Gastroesophageal sphincter (tissue), 4 donors: ENCODE measurements at regions not wholly inside any gene's neighbourhood (a gene's known extent, or its start where the extent isn't known, plus 50 kb on each side); places are given as distances from the start of the nearest gene placed in this dataset.
"Not testable (repeated sequence)": the region's sequence is repeated elsewhere in the genome, so short reads cannot be mapped to it uniquely, and the experiment has no call there.

Experiments
- ATAC-seq: fragments of 150-250 bp; one replicate; pipeline ENCODE4 v1.9.1; 2016; ENCODE audit warnings: mild to moderate bottlenecking, moderate library complexity
- H3K27ac ChIP-seq, 4 donors: fragments of 200-600 bp; sonication (generic) in 3 of 4; 1 replicate in 3 of 4; 2 replicates in 1 of 4; pipeline ENCODE4 v1.5.1; 2016 to 2019
- H3K27me3 ChIP-seq: fragments of 200-600 bp; sonication (generic); one replicate; pipeline ENCODE4 v1.5.1; 2019
- H3K36me3 ChIP-seq, 2 donors: fragments of 200-600 bp; sonication (generic); one replicate each; pipeline ENCODE4 v1.5.1; 2019; ENCODE audit warnings: control low read depth in 1 of 2
- H3K4me1 ChIP-seq, 3 donors: fragments of 200-600 bp; sonication (generic); 1 replicate in 2 of 3; 2 replicates in 1 of 3; pipeline ENCODE4 v1.5.1; 2016 to 2019; ENCODE audit warnings: control low read depth in 2 of 3
- H3K4me3 ChIP-seq, 2 donors: fragments of 200-600 bp; sonication (generic); one replicate each; pipeline ENCODE4 v1.5.1; 2019; ENCODE audit warnings: mild to moderate bottlenecking in 1 of 2, moderate library complexity in 1 of 2
- H3K9me3 ChIP-seq, 3 donors: fragments of 200-600 bp; sonication (generic); one replicate each; pipeline ENCODE4 v1.5.1; 2017 to 2019; ENCODE audit warnings: control low read depth in 2 of 3
- CTCF ChIP-seq, 4 experiments: fragments of 200-600 bp in 2 of 4; fragments of 450-650 bp in 2 of 4; sonication (generic) in 1 of 4; IDR thresholded peaks; one replicate each; pipeline ENCODE4 v1.5.1; 2017 to 2019; ENCODE audit warnings: antibody characterized with exemption in 4 of 4, mild to moderate bottlenecking in 2 of 4, moderate library complexity in 2 of 4
- EP300 ChIP-seq: sonication (generic); formaldehyde crosslinking; IDR thresholded peaks from one replicate; pipeline ENCODE4 v1.6.1; 2017; ENCODE audit warnings: antibody characterized with exemption, mild to moderate bottlenecking
- POLR2A ChIP-seq, 2 donors: fragments of 450-650 bp; IDR thresholded peaks; one replicate each; pipeline ENCODE4 v1.6.1; 2017; ENCODE audit warnings: antibody characterized with exemption in 2 of 2, mild to moderate bottlenecking in 2 of 2, moderate library complexity in 1 of 2
- POLR2AphosphoS5 ChIP-seq: sonication (generic); formaldehyde crosslinking; IDR thresholded peaks from one replicate; pipeline ENCODE4 v1.6.1; 2017; ENCODE audit warnings: antibody characterized with exemption
- WGBS, 2 donors: methylation state at CpG; one replicate each; pipeline ENCODE4 v1.1.5; 2018; ENCODE audit warnings: low coverage in 1 of 2; 5-methylcytosine and 5-hydroxymethylcytosine counted together

GRCh38 chr11:82194521-82194920 lies 539.1 kb downstream of the FAM181B start:
- H3K4me1 ChIP-seq = no peaks in the 10 kb centered on the region
- no peak overlapping the region for H3K4me3 ChIP-seq
- no peaks in the 10 kb centered on the region for H3K9me3 ChIP-seq
- no peak for ATAC-seq
- H3K27me3 ChIP-seq = no peaks in the 10 kb centered on the region
- H3K27ac ChIP-seq = no peak overlapping the region
- 68 to 92% methylated on average over 6 to 7 of the region's 7 CpGs for WGBS, 2 donors
- TF ChIP-seq POLR2A (IDR thresholded peaks at IDR 0.05) (no peak), EP300 (no peak), CTCF (IDR thresholded peaks at IDR 0.05) (no peak), POLR2AphosphoS5 (no peak)
- H3K36me3 ChIP-seq = no peaks in the 10 kb centered on the region

DNA sequence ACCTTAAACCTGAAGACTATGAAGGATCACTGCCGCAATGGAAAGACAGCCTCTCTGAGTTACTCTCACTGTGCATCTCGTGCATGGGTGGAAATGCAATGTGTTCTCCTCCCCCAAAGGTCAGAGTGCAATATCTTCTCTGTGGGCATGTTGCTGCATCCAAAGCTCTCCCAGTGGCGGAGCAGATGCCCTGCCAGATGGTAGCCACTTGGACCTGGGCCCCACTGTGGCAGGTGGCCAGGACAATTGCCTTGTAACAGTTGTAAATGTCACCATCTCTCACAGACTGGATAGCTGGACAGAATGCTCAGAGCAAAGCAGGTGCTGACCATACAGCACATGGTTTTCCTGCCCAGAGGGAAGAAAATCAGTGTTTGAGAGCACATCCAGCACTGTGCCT lies 542.0 kb downstream of the FAM181B start:
- ATAC-seq = no peak
- 57 to 85% methylated on average over 2 to 3 of the region's 3 CpGs for WGBS, 2 donors
- Histone ChIP-seq H3K4me1 (no peaks in the 10 kb centered on the region), H3K4me3 (no peak overlapping the region), H3K27ac (no peak overlapping the region), H3K36me3 (no peaks in the 10 kb centered on the region), H3K27me3 (no peaks in the 10 kb centered on the region), H3K9me3 (no peaks in the 10 kb centered on the region)
- no peak for TF ChIP-seq POLR2A (IDR thresholded peaks at IDR 0.05)
- no peak for TF ChIP-seq CTCF (IDR thresholded peaks at IDR 0.05)
- no peak for TF ChIP-seq EP300
- no peak for TF ChIP-seq POLR2AphosphoS5

- Histone ChIP-seq H3K36me3 (no peaks in the 10 kb centered on the region), H3K27ac (no peak overlapping the region), H3K4me3 (no peak overlapping the region), H3K4me1 (no peaks in the 10 kb centered on the region), H3K27me3 (no peaks in the 10 kb centered on the region), H3K9me3 (no peaks in the 10 kb centered on the region)
- no peak for TF ChIP-seq POLR2AphosphoS5
- ATAC-seq = no peak
- WGBS, 2 donors = 76 to 78% methylated on average over 3 of the region's 3 CpGs
Measured at GRCh38 chr11:82185925-82186324, 547.7 kb downstream of the FAM181B start.

DNA sequence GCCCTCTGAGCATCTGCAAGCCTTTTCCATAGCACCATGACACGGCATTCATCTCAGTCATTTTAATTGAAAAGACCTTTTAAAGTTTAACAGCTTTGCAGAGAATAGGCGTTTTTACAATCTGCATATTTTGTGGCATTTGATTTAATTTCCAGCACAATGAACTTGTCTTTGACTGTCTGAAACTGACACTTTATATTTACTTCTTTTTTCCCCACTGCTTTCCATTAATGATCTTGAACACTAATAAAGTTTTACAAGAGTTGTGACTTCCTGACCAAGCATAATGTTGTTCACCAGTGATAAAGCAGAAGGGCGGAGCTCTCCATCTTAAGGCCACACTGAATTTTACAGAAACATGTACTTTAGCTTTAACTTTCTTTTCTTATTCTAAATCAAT lies 548.7 kb downstream of the FAM181B start:
- no peak for TF ChIP-seq CTCF (IDR thresholded peaks at IDR 0.05)
- TF ChIP-seq EP300 = no peak
- no peak for TF ChIP-seq POLR2AphosphoS5
- no peak for TF ChIP-seq POLR2A (IDR thresholded peaks at IDR 0.05)
- no peak for ATAC-seq
- H3K4me1 ChIP-seq = no peaks in the 10 kb centered on the region
- H3K9me3 ChIP-seq = no peaks in the 10 kb centered on the region
- no peaks in the 10 kb centered on the region for H3K27me3 ChIP-seq
- H3K27ac ChIP-seq = no peak overlapping the region
- no peak overlapping the region for H3K4me3 ChIP-seq
- no peaks in the 10 kb centered on the region for H3K36me3 ChIP-seq
- WGBS, 2 donors = 79 to 87% methylated on average over 3 of the region's 3 CpGs

DNA sequence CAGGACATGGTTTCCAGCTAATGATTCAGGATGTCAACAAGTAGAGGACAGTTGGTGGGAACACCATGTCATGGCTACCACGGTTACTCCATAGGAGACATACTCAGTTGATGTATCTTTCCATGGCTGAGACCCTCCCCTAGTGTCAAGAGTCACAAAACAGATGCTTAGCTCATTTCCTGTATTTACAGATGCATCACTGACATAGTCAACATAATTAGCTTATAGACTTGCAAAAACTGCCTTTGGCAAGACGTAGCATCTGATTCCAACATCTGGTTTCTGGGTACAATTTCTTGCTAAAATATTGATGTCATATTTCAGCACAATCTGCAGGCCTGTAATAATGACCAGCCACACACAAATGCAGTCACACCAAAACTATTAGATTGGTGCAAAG lies 550.3 kb downstream of the FAM181B start:
- TF ChIP-seq CTCF (IDR thresholded peaks at IDR 0.05) (no peak), EP300 (no peak), POLR2AphosphoS5 (no peak), POLR2A (IDR thresholded peaks at IDR 0.05) (no peak)
- Histone ChIP-seq H3K4me3 (no peak overlapping the region), H3K27ac (no peak overlapping the region), H3K27me3 (no peaks in the 10 kb centered on the region), H3K9me3 (no peaks in the 10 kb centered on the region), H3K36me3 (no peaks in the 10 kb centered on the region), H3K4me1 (no peaks in the 10 kb centered on the region)
- no peak for ATAC-seq
- WGBS, 2 donors = 48 to 63% methylated on average over 1 to 2 of the region's 2 CpGs

- not testable (repeated sequence) for H3K27me3 ChIP-seq, H3K9me3 ChIP-seq, H3K27ac ChIP-seq, H3K4me3 ChIP-seq, H3K36me3 ChIP-seq, H3K4me1 ChIP-seq, ATAC-seq
- 100% methylated on average over 1 of the region's 2 CpGs for WGBS, 2 donors
Measured at GRCh38 chr11:82182697-82183096, 551.0 kb downstream of the FAM181B start.

DNA sequence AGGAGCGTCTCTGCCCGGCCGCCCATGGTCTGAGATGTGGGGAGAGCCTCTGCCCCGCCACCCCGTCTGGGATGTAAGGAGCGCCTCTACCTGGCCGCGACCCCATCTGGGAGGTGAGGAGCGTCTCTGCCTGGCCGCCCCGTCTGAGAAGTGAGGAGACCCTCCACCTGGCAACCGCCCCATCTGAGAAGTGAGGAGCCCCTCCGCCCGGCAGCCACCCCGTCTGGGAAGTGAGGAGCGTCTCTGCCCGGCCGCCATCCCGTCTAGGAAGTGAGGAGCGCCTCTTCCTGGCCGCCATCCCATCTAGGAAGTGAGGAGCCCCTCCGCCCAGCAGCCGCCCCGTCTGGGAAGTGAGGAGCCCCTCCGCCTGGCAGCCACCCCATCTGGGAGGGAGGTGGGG lies 551.9 kb downstream of the FAM181B start:
- not testable (repeated sequence) for H3K27ac ChIP-seq, H3K4me3 ChIP-seq, H3K9me3 ChIP-seq, H3K36me3 ChIP-seq, H3K27me3 ChIP-seq, ATAC-seq, H3K4me1 ChIP-seq
- WGBS, 2 donors = no CpG with 5 or more reads among the region's 25 CpGs
